Glutamatergic neuron (in vitro differentiated cells): ENCODE measurements at regions not wholly inside any gene's neighbourhood (a gene's known extent, or its start where the extent isn't known, plus 50 kb on each side); places are given as distances from the start of the nearest gene placed in this dataset.

ENCODE experiments used
- DNase-seq: peaks from one replicate; pipeline ENCODE4 v3.0.0; 2022
- H3K27ac Mint-ChIP-seq: one replicate; pipeline ENCODE4 v1.8.0; 2020; ENCODE audit warnings: mild to moderate bottlenecking, mixed read lengths, inconsistent platforms; ENCODE audit not compliant: unreplicated experiment
- H3K27me3 Mint-ChIP-seq: one replicate; pipeline ENCODE4 v1.8.0; 2020; ENCODE audit warnings: mild to moderate bottlenecking, moderate library complexity, mixed read lengths, inconsistent platforms; ENCODE audit not compliant: unreplicated experiment
- H3K36me3 Mint-ChIP-seq: one replicate; pipeline ENCODE4 v1.8.0; 2020; ENCODE audit warnings: mild to moderate bottlenecking, mixed read lengths, inconsistent platforms; ENCODE audit not compliant: unreplicated experiment
- H3K4me1 Mint-ChIP-seq: one replicate; pipeline ENCODE4 v1.8.0; 2020; ENCODE audit warnings: mild to moderate bottlenecking, low read depth, mixed read lengths, inconsistent platforms; ENCODE audit not compliant: unreplicated experiment
- H3K4me3 Mint-ChIP-seq: one replicate; pipeline ENCODE4 v1.8.0; 2020; ENCODE audit warnings: mild to moderate bottlenecking, mixed read lengths, inconsistent platforms; ENCODE audit not compliant: unreplicated experiment
- H3K9me3 Mint-ChIP-seq: one replicate; pipeline ENCODE4 v1.8.0; 2020; ENCODE audit warnings: mild to moderate bottlenecking, moderate library complexity, mixed read lengths, inconsistent platforms; ENCODE audit not compliant: unreplicated experiment
- TF ChIP-seq, protein P1 (sequence below): fragments of 200-600 bp; sonication (generic); IDR thresholded peaks from one replicate; pipeline ENCODE4 v1.5.0; 2021; ENCODE audit not compliant: partially characterized antibody, unreplicated experiment

DNA sequence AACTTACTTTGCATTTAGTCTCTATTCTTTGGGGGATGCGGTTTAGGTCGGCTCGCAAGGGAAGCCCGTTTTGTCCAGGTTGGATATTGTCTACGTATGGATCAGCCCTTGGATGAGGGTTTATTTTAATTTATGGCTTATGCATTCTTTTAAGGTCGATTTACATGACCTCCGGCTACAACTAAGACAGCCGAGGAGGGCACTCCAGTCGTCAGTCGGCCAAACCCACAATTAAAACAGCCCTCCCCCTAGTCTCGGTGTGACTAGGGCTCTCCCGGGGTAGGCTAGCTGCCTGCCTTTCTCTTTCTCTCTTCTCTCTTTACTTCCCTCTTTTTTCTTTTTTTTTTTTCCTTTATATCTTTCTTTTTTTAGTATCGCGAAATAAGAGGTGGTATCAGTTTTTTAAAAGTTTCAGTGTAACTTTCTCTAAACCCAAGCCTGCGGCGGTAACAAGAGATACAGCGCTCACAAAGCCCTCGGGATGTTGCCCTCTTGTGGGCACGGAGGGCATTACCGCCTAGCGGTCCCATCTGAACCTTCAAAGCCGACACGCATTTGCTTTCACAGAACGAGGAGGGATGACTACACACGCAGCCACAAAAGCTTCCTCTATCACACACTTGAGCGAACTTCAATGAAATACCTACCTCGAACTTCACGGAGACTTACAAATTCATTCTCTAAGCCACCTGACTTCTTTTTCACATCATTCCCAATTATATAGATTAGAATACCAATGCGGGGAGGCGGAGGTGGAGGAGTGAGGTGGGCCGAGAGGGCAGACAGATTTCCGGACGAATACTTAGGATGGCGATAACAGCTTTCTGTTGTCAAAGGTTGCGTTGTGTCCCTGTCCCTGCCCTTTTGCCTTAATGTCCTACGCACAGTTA, 132.3 kb upstream of the C11orf58 start:
- Mint-ChIP-seq H3K9me3 (peaks cover 5% of the 10 kb centered on the region), H3K36me3 (no peaks in the 10 kb centered on the region), H3K27me3 (peaks cover 16% of the 10 kb centered on the region), H3K27ac (no peak overlapping the region), H3K4me3 (peak overlapping the region; percentile 92), H3K4me1 (peaks cover 6% of the 10 kb centered on the region)
- TF ChIP-seq, protein P1, sequence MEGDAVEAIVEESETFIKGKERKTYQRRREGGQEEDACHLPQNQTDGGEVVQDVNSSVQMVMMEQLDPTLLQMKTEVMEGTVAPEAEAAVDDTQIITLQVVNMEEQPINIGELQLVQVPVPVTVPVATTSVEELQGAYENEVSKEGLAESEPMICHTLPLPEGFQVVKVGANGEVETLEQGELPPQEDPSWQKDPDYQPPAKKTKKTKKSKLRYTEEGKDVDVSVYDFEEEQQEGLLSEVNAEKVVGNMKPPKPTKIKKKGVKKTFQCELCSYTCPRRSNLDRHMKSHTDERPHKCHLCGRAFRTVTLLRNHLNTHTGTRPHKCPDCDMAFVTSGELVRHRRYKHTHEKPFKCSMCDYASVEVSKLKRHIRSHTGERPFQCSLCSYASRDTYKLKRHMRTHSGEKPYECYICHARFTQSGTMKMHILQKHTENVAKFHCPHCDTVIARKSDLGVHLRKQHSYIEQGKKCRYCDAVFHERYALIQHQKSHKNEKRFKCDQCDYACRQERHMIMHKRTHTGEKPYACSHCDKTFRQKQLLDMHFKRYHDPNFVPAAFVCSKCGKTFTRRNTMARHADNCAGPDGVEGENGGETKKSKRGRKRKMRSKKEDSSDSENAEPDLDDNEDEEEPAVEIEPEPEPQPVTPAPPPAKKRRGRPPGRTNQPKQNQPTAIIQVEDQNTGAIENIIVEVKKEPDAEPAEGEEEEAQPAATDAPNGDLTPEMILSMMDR: peak; percentile 99
- peak; percentile 93 for DNase-seq

DNA sequence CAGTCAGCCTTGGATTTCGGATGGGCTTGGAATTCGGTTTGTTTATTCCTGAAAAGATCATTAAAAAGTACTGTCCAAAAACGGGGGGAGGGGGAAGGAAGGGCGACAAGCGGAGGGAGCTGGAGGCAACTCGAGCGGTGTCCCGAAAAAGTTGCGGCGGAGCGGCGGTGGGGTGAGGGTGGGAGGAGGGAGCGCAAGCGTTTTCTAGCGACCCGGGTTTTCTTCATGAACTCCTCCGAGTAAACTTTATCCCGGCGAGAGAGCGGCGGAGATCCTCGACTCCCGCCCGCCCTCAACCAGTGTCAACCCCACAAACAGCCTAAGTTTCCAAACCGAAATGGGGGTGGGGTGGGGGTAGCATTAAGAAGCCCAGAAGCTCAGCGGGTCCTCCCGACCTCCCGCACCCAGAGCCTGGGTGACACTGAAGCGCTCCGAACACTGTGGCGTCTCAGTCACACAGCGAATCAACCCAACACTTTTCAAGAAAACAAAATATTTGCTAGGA, 133.0 kb upstream of the C11orf58 start:
- H3K9me3 Mint-ChIP-seq: peaks cover 5% of the 10 kb centered on the region
- peaks cover 16% of the 10 kb centered on the region for H3K27me3 Mint-ChIP-seq
- no peak overlapping the region for H3K27ac Mint-ChIP-seq
- peak; percentile 24 for DNase-seq
- no peaks in the 10 kb centered on the region for H3K36me3 Mint-ChIP-seq
- H3K4me3 Mint-ChIP-seq: peak overlapping the region; percentile 92
- TF ChIP-seq, protein P1: no peak
- peaks cover 5% of the 10 kb centered on the region for H3K4me1 Mint-ChIP-seq

DNA sequence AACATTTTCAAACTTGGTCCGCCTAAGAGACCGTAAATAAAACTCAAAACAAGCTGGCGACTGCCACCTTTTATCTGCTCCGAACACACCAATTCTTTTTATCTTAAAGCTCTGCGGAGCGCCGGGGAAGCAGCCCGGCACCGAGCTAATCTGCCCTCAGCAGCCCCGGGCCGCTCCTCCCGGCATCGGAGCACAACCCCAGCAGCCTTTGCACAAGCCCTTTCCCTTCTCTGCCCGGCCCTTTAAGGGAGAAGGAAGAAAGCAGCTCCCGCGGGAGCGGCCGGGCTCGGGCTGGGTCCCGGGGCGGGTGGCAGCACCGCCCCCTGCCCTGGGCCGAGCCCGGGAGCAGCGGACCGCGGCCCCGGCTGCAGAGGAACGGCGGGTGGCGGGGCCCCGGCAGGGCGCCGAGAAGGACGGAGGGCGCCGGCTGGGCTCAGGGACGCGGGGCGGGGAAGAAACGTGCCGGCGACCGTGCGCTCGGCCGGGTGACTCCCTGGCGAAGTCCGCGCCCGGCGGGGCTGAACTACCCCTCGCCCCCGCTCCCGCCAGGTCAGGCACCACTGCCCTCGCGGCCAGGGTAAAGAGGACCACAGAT, 133.6 kb upstream of the C11orf58 start:
- peaks cover 16% of the 10 kb centered on the region for H3K27me3 Mint-ChIP-seq
- peak overlapping the region; percentile 89 for H3K4me3 Mint-ChIP-seq
- H3K27ac Mint-ChIP-seq: no peak overlapping the region
- peaks cover 5% of the 10 kb centered on the region for H3K9me3 Mint-ChIP-seq
- DNase-seq: peak; percentile 62
- H3K4me1 Mint-ChIP-seq: peaks cover 5% of the 10 kb centered on the region
- no peaks in the 10 kb centered on the region for H3K36me3 Mint-ChIP-seq
- TF ChIP-seq, protein P1: no peak

DNA sequence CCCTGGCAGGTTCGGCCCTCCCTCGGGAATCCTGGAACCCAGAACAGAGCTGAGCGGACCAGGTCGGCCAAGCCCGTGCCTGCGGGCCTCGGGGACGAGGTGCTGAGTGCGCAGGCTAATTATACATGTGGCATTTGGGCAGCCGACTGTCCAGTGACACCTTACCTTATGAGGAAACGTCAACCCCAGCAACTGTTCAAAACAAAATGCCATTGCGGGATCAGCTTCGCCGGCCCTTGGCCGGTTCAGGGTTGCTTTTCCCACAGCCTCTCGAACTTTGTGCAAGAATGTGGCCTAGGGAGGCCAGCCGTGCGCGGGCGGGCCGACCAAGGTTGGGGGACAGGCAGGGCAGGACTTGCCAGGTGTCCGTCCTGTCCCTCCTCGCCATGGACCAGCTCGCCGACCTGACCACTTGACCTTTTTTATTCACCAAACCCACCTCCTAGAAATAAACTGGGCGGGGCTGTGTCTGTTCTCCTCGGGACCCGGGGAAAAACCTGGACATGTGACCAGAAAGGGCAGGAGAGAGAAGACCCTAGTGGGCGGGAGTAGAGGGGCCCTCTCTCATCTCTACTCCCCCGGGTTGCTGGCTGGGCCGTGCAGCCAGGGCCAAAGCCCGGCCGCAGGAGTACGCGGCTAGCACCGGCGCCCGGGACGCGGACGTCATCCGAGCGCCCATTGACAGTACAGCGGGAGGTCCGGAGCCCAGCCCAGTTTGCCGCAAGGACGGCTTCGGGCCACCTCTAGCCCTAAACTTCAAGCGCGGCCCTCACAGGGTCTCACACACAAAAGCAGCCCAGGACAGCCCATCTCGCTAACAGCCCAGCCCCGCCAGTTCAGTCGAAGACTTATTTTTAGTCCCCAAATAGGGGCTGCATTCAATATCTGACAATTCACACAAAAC, 134.3 kb upstream of the C11orf58 start:
- H3K27me3 Mint-ChIP-seq: peaks cover 16% of the 10 kb centered on the region
- peak overlapping the region; percentile 89 for H3K4me3 Mint-ChIP-seq
- H3K9me3 Mint-ChIP-seq: peaks cover 5% of the 10 kb centered on the region
- H3K4me1 Mint-ChIP-seq: peaks cover 5% of the 10 kb centered on the region
- TF ChIP-seq, protein P1: no peak
- no peaks in the 10 kb centered on the region for H3K36me3 Mint-ChIP-seq
- H3K27ac Mint-ChIP-seq: no peak overlapping the region
- DNase-seq: peak; percentile 37
